ENCODE measurements at regions not wholly inside any gene's neighbourhood (a gene's known extent, or its start where the extent isn't known, plus 50 kb on each side); places are given as distances from the start of the nearest gene placed in this dataset.

DNA sequence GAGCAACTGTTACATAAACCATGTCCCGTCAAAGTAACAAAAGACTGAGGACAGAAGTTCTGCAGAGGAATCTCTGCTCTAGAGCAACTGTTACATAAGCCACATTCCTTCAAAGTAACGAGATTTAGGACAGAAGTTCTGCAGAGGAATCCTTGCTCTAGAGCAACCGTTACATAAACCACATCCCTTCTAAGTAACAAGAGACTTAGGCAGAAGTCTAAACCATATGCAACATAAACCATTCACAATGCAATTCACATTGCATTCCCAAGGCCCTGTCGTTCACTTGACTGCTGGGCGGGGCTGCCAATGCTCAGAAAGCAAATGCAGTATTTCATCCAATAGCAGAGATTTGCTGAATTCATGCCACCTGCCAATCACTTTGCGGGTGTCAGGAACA lies 124.4 kb upstream of the PUDP start:
- H3K4me3 Mint-ChIP-seq (ENCODE audit: low read depth, unreplicated experiment) = no peak overlapping the region
- H3K4me1 Mint-ChIP-seq (ENCODE audit: low read depth, unreplicated experiment) = no peaks in the 10 kb centered on the region
- intact Hi-C loops (cut with micrococcal nuclease; ENCODE audit: unreplicated experiment) = no loop called here
- H3K27ac Mint-ChIP-seq (ENCODE audit: unreplicated experiment) = no peak overlapping the region
- H3K9me3 Mint-ChIP-seq (ENCODE audit: low read depth, unreplicated experiment) = no peaks in the 10 kb centered on the region
- no peaks in the 10 kb centered on the region for H3K36me3 Mint-ChIP-seq (ENCODE audit: insufficient read depth, unreplicated experiment)
- no peak for DNase-seq
- no TSS peak for BruUV-seq (replicated peaks)
- TF ChIP-seq, protein P1, sequence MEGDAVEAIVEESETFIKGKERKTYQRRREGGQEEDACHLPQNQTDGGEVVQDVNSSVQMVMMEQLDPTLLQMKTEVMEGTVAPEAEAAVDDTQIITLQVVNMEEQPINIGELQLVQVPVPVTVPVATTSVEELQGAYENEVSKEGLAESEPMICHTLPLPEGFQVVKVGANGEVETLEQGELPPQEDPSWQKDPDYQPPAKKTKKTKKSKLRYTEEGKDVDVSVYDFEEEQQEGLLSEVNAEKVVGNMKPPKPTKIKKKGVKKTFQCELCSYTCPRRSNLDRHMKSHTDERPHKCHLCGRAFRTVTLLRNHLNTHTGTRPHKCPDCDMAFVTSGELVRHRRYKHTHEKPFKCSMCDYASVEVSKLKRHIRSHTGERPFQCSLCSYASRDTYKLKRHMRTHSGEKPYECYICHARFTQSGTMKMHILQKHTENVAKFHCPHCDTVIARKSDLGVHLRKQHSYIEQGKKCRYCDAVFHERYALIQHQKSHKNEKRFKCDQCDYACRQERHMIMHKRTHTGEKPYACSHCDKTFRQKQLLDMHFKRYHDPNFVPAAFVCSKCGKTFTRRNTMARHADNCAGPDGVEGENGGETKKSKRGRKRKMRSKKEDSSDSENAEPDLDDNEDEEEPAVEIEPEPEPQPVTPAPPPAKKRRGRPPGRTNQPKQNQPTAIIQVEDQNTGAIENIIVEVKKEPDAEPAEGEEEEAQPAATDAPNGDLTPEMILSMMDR (IDR thresholded peaks at IDR 0.05; ENCODE audit: unreplicated experiment) = no peak
- no peaks in the 10 kb centered on the region for H3K27me3 Mint-ChIP-seq (ENCODE audit: unreplicated experiment)
- CTCF ChIA-PET = no interaction called here

DNA sequence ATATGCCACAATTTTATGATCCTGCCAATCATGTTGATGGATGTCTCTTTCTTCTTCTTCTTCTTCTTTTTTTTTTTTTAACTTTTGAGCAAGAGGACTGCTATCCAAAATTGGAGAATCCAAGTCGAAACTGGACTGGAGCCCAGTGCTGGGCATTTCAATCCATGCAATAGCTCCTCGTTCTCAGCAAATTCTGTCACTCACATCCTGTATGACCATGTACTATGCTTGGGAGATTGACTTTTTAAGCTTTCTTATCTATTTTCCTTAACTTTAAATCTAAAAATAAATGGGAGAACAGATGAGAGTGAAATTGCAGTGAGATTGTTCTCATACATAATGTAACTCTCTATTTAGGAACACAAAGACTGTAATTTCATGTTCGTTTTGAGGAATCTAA lies 123.0 kb upstream of the PUDP start:
- CTCF ChIA-PET = no interaction called here
- intact Hi-C loops (cut with micrococcal nuclease; ENCODE audit: unreplicated experiment) = no loop called here
- Mint-ChIP-seq H3K27me3 (ENCODE audit: unreplicated experiment) (no peaks in the 10 kb centered on the region), H3K36me3 (ENCODE audit: insufficient read depth, unreplicated experiment) (no peaks in the 10 kb centered on the region), H3K27ac (ENCODE audit: unreplicated experiment) (no peak overlapping the region), H3K9me3 (ENCODE audit: low read depth, unreplicated experiment) (no peaks in the 10 kb centered on the region), H3K4me1 (ENCODE audit: low read depth, unreplicated experiment) (no peaks in the 10 kb centered on the region), H3K4me3 (ENCODE audit: low read depth, unreplicated experiment) (no peak overlapping the region)
- BruUV-seq (replicated peaks) = no TSS peak
- TF ChIP-seq, protein P1 (IDR thresholded peaks at IDR 0.05; ENCODE audit: unreplicated experiment) = no peak
- DNase-seq = no peak

DNA sequence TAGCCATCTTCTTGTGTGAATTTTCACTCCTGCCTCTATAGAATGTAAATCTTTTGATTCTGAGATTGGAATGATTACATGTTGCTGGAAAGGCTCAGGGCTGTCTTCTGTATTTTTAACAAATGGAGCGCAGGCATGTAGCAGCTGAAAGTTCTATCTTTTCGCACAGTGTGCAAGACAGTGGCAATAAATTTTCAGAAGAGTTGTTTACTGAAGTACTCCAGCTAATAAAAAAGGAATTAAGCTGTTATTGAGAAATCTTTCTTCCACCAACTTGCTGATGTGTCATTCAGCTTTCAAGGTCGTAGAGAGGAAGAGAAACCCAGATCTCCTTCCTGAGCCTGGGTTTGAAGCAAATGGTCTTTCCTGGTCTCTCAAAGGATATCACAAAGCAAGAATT lies 122.0 kb upstream of the PUDP start:
- Mint-ChIP-seq H3K36me3 (ENCODE audit: insufficient read depth, unreplicated experiment) (no peaks in the 10 kb centered on the region), H3K27ac (ENCODE audit: unreplicated experiment) (no peak overlapping the region), H3K9me3 (ENCODE audit: low read depth, unreplicated experiment) (no peaks in the 10 kb centered on the region), H3K27me3 (ENCODE audit: unreplicated experiment) (no peaks in the 10 kb centered on the region), H3K4me1 (ENCODE audit: low read depth, unreplicated experiment) (no peaks in the 10 kb centered on the region), H3K4me3 (ENCODE audit: low read depth, unreplicated experiment) (no peak overlapping the region)
- intact Hi-C loops (cut with micrococcal nuclease; ENCODE audit: unreplicated experiment) = no loop called here
- TF ChIP-seq, protein P1 (IDR thresholded peaks at IDR 0.05; ENCODE audit: unreplicated experiment) = no peak
- no TSS peak for BruUV-seq (replicated peaks)
- no peak for DNase-seq
- CTCF ChIA-PET = no interaction called here

DNA sequence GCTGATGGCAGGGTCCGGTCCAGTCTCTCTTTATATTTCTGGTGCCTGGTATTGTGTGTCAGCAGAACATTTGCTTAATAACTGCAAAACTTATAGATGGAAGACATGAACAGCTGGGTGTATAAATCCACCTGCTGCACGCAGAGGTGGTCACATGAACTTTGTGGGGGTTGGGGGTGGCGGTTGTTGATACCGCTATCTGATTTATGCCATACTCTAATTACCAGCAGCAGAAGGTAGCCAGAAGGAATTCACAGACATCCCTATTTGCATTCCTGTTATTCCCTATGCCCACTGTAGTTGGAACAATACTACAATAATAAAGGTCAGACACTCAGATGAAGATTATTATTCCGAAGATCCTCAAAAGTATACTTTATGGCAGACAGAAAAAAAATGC lies 121.6 kb upstream of the PUDP start:
- Mint-ChIP-seq H3K27ac (ENCODE audit: unreplicated experiment) (no peak overlapping the region), H3K4me3 (ENCODE audit: low read depth, unreplicated experiment) (no peak overlapping the region), H3K9me3 (ENCODE audit: low read depth, unreplicated experiment) (no peaks in the 10 kb centered on the region), H3K27me3 (ENCODE audit: unreplicated experiment) (no peaks in the 10 kb centered on the region), H3K4me1 (ENCODE audit: low read depth, unreplicated experiment) (no peaks in the 10 kb centered on the region), H3K36me3 (ENCODE audit: insufficient read depth, unreplicated experiment) (no peaks in the 10 kb centered on the region)
- no TSS peak for BruUV-seq (replicated peaks)
- CTCF ChIA-PET = no interaction called here
- DNase-seq = no peak
- intact Hi-C loops (cut with micrococcal nuclease; ENCODE audit: unreplicated experiment) = no loop called here
- TF ChIP-seq, protein P1 (IDR thresholded peaks at IDR 0.05; ENCODE audit: unreplicated experiment) = no peak

DNA sequence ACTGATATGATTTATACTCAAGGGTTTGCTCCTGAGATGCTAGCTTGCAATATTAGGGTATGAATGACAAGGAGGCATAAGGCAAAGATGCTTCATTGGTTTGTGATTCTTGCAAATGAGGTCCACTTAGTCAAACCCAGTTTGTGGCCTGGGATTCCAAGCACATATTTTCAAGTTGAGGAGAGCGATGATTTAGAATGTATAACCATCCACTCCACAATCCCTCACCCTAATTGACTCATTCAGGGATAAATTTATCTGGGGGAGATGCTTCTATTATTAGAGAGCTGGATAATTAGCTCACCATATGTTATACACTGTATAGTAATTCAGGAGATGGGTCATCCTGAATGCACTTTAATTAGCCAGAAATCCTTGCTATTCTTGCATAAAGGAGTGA lies 118.3 kb upstream of the PUDP start:
- Mint-ChIP-seq H3K4me3 (ENCODE audit: low read depth, unreplicated experiment) (no peak overlapping the region), H3K4me1 (ENCODE audit: low read depth, unreplicated experiment) (no peaks in the 10 kb centered on the region), H3K9me3 (ENCODE audit: low read depth, unreplicated experiment) (no peaks in the 10 kb centered on the region), H3K27me3 (ENCODE audit: unreplicated experiment) (no peaks in the 10 kb centered on the region), H3K36me3 (ENCODE audit: insufficient read depth, unreplicated experiment) (no peaks in the 10 kb centered on the region), H3K27ac (ENCODE audit: unreplicated experiment) (no peak overlapping the region)
- CTCF ChIA-PET = no interaction called here
- TF ChIP-seq, protein P1 (IDR thresholded peaks at IDR 0.05; ENCODE audit: unreplicated experiment) = no peak
- no peak for DNase-seq
- intact Hi-C loops (cut with micrococcal nuclease; ENCODE audit: unreplicated experiment) = no loop called here
- no TSS peak for BruUV-seq (replicated peaks)
